ENCODE measurements at regions not wholly inside any gene's neighbourhood (a gene's known extent, or its start where the extent isn't known, plus 50 kb on each side); places are given as distances from the start of the nearest gene placed in this dataset.

DNA sequence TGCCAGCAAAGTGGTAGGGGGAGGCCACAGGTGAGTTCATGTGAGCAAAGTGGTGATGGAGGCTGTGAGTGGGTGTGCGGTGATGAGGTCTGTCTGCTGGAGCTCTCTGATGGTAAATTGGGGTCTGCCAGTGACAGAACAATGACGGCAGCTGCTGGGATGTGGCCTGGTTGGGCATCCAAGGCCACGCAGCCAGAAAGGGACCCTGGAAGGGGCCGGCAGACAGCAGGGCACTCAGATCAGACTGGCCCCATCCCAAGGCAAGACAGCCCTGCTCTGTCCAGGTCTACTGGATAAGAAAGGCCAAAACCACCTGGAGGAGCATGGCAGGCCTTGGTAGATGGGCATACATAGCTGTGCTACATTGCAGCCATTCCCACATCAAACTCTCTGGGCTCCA is 412.9 kb upstream of the RGMB start:
- Histone ChIP-seq H3K79me2 (ENCODE audit: insufficient read depth, low read length) (no peaks in the 10 kb centered on the region), H2AFZ (ENCODE audit: low read length) (no peak overlapping the region), H3K36me3 (ENCODE audit: insufficient read depth, low read length) (no peaks in the 10 kb centered on the region), H3K4me1 (ENCODE audit: insufficient read depth, low read length, severe bottlenecking) (no peaks in the 10 kb centered on the region), H3K4me2 (ENCODE audit: low read length) (no peak overlapping the region), H3K27me3 (ENCODE audit: insufficient read depth, low read length) (no peaks in the 10 kb centered on the region), H3K9me2 (ENCODE audit: low read depth, low read length) (no peaks in the 10 kb centered on the region), H3F3A (ENCODE audit: insufficient read depth, low read length) (no peaks in the 10 kb centered on the region), H3K27ac (ENCODE audit: low read depth, low read length, poor library complexity, severe bottlenecking) (no peak overlapping the region), H3K4me3 (ENCODE audit: low read depth, low read length, poor library complexity, severe bottlenecking) (no peak overlapping the region), H3K9ac (ENCODE audit: low read length) (no peak overlapping the region), H4K20me1 (ENCODE audit: insufficient read depth, low read length) (no peaks in the 10 kb centered on the region), H3K9me3 (ENCODE audit: low read length) (no peaks in the 10 kb centered on the region)
- TF ChIP-seq, protein P1, sequence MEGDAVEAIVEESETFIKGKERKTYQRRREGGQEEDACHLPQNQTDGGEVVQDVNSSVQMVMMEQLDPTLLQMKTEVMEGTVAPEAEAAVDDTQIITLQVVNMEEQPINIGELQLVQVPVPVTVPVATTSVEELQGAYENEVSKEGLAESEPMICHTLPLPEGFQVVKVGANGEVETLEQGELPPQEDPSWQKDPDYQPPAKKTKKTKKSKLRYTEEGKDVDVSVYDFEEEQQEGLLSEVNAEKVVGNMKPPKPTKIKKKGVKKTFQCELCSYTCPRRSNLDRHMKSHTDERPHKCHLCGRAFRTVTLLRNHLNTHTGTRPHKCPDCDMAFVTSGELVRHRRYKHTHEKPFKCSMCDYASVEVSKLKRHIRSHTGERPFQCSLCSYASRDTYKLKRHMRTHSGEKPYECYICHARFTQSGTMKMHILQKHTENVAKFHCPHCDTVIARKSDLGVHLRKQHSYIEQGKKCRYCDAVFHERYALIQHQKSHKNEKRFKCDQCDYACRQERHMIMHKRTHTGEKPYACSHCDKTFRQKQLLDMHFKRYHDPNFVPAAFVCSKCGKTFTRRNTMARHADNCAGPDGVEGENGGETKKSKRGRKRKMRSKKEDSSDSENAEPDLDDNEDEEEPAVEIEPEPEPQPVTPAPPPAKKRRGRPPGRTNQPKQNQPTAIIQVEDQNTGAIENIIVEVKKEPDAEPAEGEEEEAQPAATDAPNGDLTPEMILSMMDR (IDR thresholded peaks at IDR 0.05; ENCODE audit: low read length) = no peak
- TF ChIP-seq EZH2 (IDR thresholded peaks at IDR 0.05; ENCODE audit: borderline replicate concordance, low read length) = no peak

DNA sequence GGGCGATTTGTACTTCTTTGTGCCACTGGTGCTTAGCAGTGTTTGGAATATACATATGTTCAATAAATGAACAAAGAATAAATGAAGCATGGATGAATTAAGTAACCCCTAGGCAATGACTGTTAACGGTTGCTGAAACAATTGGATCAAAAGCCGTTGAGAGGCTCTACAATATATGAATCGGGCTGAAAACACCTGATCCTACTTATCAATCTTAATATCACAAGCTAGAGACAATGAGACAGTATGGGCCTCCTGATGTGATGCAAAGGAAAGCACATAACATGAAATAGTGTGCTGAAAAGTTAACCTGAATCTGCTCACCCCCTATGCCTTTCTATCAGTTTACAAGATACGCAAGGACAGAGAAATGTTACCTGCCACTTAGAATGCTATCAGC is 410.3 kb upstream of the RGMB start:
- Histone ChIP-seq H3F3A (ENCODE audit: insufficient read depth, low read length) (no peaks in the 10 kb centered on the region), H3K9me3 (ENCODE audit: low read length) (no peaks in the 10 kb centered on the region), H3K4me3 (ENCODE audit: low read depth, low read length, poor library complexity, severe bottlenecking) (no peak overlapping the region), H4K20me1 (ENCODE audit: insufficient read depth, low read length) (no peaks in the 10 kb centered on the region), H3K9me2 (ENCODE audit: low read depth, low read length) (no peaks in the 10 kb centered on the region), H2AFZ (ENCODE audit: low read length) (no peak overlapping the region), H3K27ac (ENCODE audit: low read depth, low read length, poor library complexity, severe bottlenecking) (no peak overlapping the region), H3K36me3 (ENCODE audit: insufficient read depth, low read length) (no peaks in the 10 kb centered on the region), H3K9ac (ENCODE audit: low read length) (no peak overlapping the region), H3K79me2 (ENCODE audit: insufficient read depth, low read length) (no peaks in the 10 kb centered on the region), H3K4me2 (ENCODE audit: low read length) (no peak overlapping the region), H3K27me3 (ENCODE audit: insufficient read depth, low read length) (no peaks in the 10 kb centered on the region), H3K4me1 (ENCODE audit: insufficient read depth, low read length, severe bottlenecking) (no peaks in the 10 kb centered on the region)
- TF ChIP-seq, protein P1 (IDR thresholded peaks at IDR 0.05; ENCODE audit: low read length) = no peak
- TF ChIP-seq EZH2 (IDR thresholded peaks at IDR 0.05; ENCODE audit: borderline replicate concordance, low read length) = no peak

DNA sequence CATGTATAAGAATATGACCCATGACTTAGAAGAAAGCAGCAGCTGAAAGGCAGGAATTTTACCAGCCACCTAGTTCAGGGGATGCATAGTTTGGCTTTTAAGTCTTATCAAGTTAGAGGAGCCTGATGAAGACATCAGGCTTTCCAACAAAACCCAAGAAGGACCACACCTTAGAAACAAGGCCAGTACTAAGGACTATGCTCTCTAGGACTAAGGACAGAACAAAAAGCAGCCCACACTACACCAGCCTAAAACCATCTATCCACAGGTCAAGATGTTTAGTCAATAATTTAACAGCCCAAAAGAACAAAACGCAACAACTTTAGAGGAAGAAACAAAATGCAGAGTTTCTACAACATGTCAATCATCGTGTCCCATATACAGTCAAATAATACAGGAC is 408.9 kb upstream of the RGMB start:
- Histone ChIP-seq H3F3A (ENCODE audit: insufficient read depth, low read length) (no peaks in the 10 kb centered on the region), H3K36me3 (ENCODE audit: insufficient read depth, low read length) (no peaks in the 10 kb centered on the region), H3K4me3 (ENCODE audit: low read depth, low read length, poor library complexity, severe bottlenecking) (no peak overlapping the region), H3K4me2 (ENCODE audit: low read length) (no peak overlapping the region), H3K4me1 (ENCODE audit: insufficient read depth, low read length, severe bottlenecking) (no peaks in the 10 kb centered on the region), H4K20me1 (ENCODE audit: insufficient read depth, low read length) (no peaks in the 10 kb centered on the region), H3K27ac (ENCODE audit: low read depth, low read length, poor library complexity, severe bottlenecking) (no peak overlapping the region), H2AFZ (ENCODE audit: low read length) (no peak overlapping the region), H3K79me2 (ENCODE audit: insufficient read depth, low read length) (no peaks in the 10 kb centered on the region), H3K9me3 (ENCODE audit: low read length) (no peaks in the 10 kb centered on the region), H3K27me3 (ENCODE audit: insufficient read depth, low read length) (no peaks in the 10 kb centered on the region), H3K9me2 (ENCODE audit: low read depth, low read length) (no peaks in the 10 kb centered on the region), H3K9ac (ENCODE audit: low read length) (no peak overlapping the region)
- TF ChIP-seq EZH2 (IDR thresholded peaks at IDR 0.05; ENCODE audit: borderline replicate concordance, low read length) = no peak
- TF ChIP-seq, protein P1 (IDR thresholded peaks at IDR 0.05; ENCODE audit: low read length) = no peak

Data from OCI-LY1 (cell line).